ENCODE measurements at regions not wholly inside any gene's neighbourhood (a gene's known extent, or its start where the extent isn't known, plus 50 kb on each side); places are given as distances from the start of the nearest gene placed in this dataset.
A peak's percentile ranks its signal among the peaks of the same experiment; 100 is the strongest.

DNA sequence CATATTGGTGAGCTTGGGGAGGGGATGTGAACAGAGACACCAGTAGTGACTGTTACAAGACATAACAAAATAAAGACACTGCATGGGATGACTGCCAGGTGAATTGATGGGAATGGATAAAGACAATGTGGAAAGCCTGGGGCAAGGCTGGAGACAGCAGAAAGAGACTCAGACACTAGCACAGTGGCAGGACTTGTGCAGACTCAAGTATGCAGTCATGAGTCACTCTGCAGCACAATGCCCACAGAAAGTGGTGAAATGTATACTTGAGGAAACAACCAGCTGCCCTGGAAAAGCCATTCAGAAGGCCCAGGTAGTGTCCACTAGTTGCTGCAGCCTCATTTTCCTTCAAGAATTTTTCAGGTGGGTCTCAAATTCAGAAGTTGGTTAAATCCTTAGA lies 452.3 kb downstream of the MID1IP1 start:
- Mint-ChIP-seq H3K9me3 (peaks cover 33% of the 10 kb centered on the region), H3K27ac (no peak overlapping the region), H3K27me3 (ENCODE audit: low read depth, poor library complexity) (no peaks in the 10 kb centered on the region), H3K36me3 (ENCODE audit: low read depth) (no peaks in the 10 kb centered on the region), H3K4me1 (no peaks in the 10 kb centered on the region), H3K4me3 (no peak overlapping the region)
- TF ChIP-seq, protein P1, sequence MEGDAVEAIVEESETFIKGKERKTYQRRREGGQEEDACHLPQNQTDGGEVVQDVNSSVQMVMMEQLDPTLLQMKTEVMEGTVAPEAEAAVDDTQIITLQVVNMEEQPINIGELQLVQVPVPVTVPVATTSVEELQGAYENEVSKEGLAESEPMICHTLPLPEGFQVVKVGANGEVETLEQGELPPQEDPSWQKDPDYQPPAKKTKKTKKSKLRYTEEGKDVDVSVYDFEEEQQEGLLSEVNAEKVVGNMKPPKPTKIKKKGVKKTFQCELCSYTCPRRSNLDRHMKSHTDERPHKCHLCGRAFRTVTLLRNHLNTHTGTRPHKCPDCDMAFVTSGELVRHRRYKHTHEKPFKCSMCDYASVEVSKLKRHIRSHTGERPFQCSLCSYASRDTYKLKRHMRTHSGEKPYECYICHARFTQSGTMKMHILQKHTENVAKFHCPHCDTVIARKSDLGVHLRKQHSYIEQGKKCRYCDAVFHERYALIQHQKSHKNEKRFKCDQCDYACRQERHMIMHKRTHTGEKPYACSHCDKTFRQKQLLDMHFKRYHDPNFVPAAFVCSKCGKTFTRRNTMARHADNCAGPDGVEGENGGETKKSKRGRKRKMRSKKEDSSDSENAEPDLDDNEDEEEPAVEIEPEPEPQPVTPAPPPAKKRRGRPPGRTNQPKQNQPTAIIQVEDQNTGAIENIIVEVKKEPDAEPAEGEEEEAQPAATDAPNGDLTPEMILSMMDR (IDR thresholded peaks at IDR 0.05) = no peak
- no peak for DNase-seq

DNA sequence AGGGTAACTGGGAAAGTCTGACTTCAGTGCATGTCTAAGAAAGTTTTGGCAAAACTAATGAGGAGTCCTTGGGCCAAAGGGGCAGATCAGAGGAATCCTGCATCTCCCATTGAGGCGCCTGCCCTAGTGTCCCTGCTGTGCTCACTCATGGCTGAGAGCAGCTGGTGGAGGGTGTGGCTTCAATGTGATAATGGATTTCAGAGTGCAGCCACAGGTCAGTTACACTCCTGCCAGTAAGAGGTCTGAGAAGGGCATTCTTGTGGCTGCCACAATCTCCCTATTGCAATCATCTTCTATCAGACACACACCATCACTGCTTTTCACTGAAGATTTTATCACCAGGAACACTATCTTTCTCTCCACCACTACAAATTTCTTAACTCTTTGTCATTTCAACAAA lies 457.1 kb downstream of the MID1IP1 start:
- Mint-ChIP-seq H3K9me3 (peaks cover 18% of the 10 kb centered on the region), H3K4me3 (no peak overlapping the region), H3K27ac (no peak overlapping the region), H3K36me3 (ENCODE audit: low read depth) (no peaks in the 10 kb centered on the region), H3K27me3 (ENCODE audit: low read depth, poor library complexity) (no peaks in the 10 kb centered on the region), H3K4me1 (peaks cover 8% of the 10 kb centered on the region)
- DNase-seq = no peak
- TF ChIP-seq, protein P1 (IDR thresholded peaks at IDR 0.05) = no peak

DNA sequence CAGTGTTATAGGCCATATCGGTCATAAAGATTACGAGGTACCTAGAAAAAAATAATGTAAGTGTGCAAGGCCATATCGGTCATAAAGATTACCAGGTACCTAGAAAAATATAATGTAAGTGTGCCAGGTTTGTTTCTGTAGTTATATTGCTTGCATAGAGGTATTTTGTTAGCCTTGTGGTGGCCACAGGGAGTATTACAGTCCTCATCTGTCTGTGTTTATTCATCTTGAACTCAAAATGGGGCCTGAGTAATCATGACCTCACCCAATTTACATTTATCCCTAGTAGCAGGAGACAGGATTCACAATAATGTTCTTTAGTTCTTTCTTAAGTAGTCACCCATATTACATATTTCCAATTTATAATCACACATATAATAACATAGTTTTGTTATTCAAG lies 459.7 kb downstream of the MID1IP1 start:
- H3K4me1 Mint-ChIP-seq = peaks cover 8% of the 10 kb centered on the region
- DNase-seq = no peak
- H3K36me3 Mint-ChIP-seq (ENCODE audit: low read depth) = no peaks in the 10 kb centered on the region
- peaks cover 20% of the 10 kb centered on the region for H3K9me3 Mint-ChIP-seq
- no peak overlapping the region for H3K4me3 Mint-ChIP-seq
- no peak overlapping the region for H3K27ac Mint-ChIP-seq
- TF ChIP-seq, protein P1 (IDR thresholded peaks at IDR 0.05) = no peak
- H3K27me3 Mint-ChIP-seq (ENCODE audit: low read depth, poor library complexity) = no peaks in the 10 kb centered on the region

DNA sequence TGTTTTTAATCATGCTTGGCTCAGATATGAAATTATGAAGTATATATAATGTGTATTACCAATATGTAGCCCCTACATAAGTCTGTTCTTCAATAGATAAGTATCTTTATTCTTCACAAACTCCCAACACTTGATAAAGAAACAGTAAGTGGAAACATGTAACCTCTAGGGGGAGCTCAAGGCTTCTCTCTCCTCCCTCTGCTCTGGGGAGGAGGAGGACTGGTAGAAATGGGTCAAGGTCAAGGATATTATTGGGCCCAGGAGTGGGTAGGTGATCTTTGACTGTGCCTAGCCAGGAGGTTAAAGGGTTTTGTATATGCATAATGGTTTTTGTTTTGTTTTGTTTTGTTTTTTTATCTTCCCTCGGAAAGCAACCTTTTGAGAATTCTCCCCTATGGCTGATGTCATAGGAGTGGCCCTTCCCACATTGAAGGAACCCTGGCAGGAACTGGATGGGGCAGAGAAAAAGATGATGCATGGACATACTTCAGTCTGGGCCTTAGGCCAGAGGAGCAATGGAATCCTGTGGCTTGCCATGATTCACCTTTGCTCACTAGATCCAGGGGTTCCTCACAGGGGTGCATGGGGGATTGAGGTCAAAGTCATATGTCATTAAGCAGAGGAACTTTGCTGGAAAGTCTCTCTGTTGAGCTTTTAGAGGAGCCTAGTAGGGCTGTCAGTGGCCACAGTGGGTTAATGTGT lies 460.3 kb downstream of the MID1IP1 start:
- H3K9me3 Mint-ChIP-seq = peaks cover 18% of the 10 kb centered on the region
- no peaks in the 10 kb centered on the region for H3K36me3 Mint-ChIP-seq (ENCODE audit: low read depth)
- H3K27ac Mint-ChIP-seq = no peak overlapping the region
- peak; percentile 20 for DNase-seq
- H3K4me3 Mint-ChIP-seq = no peak overlapping the region
- no peaks in the 10 kb centered on the region for H3K27me3 Mint-ChIP-seq (ENCODE audit: low read depth, poor library complexity)
- TF ChIP-seq, protein P1 (IDR thresholded peaks at IDR 0.05) = peak; percentile 66
- H3K4me1 Mint-ChIP-seq = peaks cover 8% of the 10 kb centered on the region

DNA sequence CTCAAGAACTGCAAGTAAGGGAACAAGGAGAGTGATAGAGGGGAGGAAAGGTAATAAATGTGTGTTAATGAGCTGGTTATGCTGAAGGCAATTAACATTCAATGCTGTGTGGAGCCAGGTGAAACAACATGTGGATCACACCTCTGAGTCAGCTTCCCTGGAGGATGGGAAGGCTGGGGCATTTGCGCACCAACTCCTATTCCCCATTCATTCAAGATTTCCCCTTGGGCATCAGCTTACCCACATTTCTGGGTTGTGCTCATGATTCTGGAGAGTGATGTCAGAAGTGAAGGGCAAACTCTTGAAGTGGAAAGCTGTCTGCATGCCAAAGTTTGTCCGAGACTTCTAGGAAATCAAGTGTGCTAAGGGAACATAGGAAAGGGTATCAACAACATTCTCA lies 461.4 kb downstream of the MID1IP1 start:
- TF ChIP-seq, protein P1 (IDR thresholded peaks at IDR 0.05) = no peak
- DNase-seq = no peak
- Mint-ChIP-seq H3K4me3 (no peak overlapping the region), H3K27me3 (ENCODE audit: low read depth, poor library complexity) (no peaks in the 10 kb centered on the region), H3K4me1 (peaks cover 8% of the 10 kb centered on the region), H3K27ac (no peak overlapping the region), H3K36me3 (ENCODE audit: low read depth) (no peaks in the 10 kb centered on the region), H3K9me3 (peaks cover 15% of the 10 kb centered on the region)

DNA sequence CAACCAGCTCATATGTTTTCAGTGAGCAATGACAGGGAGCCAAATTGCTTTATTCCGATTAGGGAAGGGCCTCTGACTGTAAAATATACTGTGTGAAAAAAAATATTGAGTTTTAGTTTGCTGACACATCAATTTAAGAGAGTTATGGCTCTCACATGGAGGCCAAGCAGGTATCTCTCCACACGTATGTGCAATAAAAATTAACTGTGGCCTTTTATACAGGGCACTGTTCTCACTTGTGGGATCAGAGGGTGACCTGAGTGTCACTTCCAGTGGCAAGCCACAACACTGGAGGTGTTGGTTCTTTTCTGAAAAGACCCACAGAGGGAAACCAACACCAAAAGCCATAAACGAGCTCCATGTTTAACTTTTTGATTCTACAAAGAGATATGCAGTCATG lies 462.8 kb downstream of the MID1IP1 start:
- H3K27me3 Mint-ChIP-seq (ENCODE audit: low read depth, poor library complexity) = peaks cover 5% of the 10 kb centered on the region
- peaks cover 22% of the 10 kb centered on the region for H3K9me3 Mint-ChIP-seq
- no peak overlapping the region for H3K4me3 Mint-ChIP-seq
- H3K27ac Mint-ChIP-seq = no peak overlapping the region
- DNase-seq = no peak
- TF ChIP-seq, protein P1 (IDR thresholded peaks at IDR 0.05) = no peak
- no peaks in the 10 kb centered on the region for H3K36me3 Mint-ChIP-seq (ENCODE audit: low read depth)
- peaks cover 8% of the 10 kb centered on the region for H3K4me1 Mint-ChIP-seq

Measured in nephron progenitor cell (in vitro differentiated cells).